ENCODE measurements at regions not wholly inside any gene's neighbourhood (a gene's known extent, or its start where the extent isn't known, plus 50 kb on each side); places are given as distances from the start of the nearest gene placed in this dataset.
"Not testable (repeated sequence)": the region's sequence is repeated elsewhere in the genome, so short reads cannot be mapped to it uniquely, and the experiment has no call there.

- DNase-seq = not testable (repeated sequence)
Observed at GRCh38 chr4:12431259-12431658, 1002.6 kb upstream of the HS3ST1 start.

- no peak for DNase-seq
Observed at GRCh38 chr4:12421364-12421763, 992.7 kb upstream of the HS3ST1 start.

- no peak for DNase-seq
Observed at GRCh38 chr4:12416755-12417154, 988.1 kb upstream of the HS3ST1 start.

- DNase-seq = no peak
Observed at GRCh38 chr4:12414181-12414812, 985.6 kb upstream of the HS3ST1 start.

- no peak for DNase-seq
Observed at GRCh38 chr4:12411072-12411471, 982.4 kb upstream of the HS3ST1 start.

- no peak for DNase-seq
Observed at GRCh38 chr4:12409507-12410190, 981.0 kb upstream of the HS3ST1 start.

- DNase-seq = no peak
Observed at GRCh38 chr4:12408364-12408763, 979.7 kb upstream of the HS3ST1 start.

- no peak for DNase-seq
Observed at GRCh38 chr4:12403175-12403574, 974.5 kb upstream of the HS3ST1 start.

GRCh38 chr4:12399781-12400180, 971.1 kb upstream of the HS3ST1 start:
- DNase-seq = no peak

- no peak for DNase-seq
Observed at GRCh38 chr4:12393631-12394262, 965.1 kb upstream of the HS3ST1 start.

GRCh38 chr4:12389604-12390003, 960.9 kb upstream of the HS3ST1 start:
- DNase-seq = no peak

GRCh38 chr4:12382567-12382966, 953.9 kb upstream of the HS3ST1 start:
- no peak for DNase-seq

- DNase-seq = no peak
Observed at GRCh38 chr4:12379191-12379590, 950.5 kb upstream of the HS3ST1 start.

- DNase-seq = no peak
Observed at GRCh38 chr4:12375805-12376204, 947.1 kb upstream of the HS3ST1 start.

- not testable (repeated sequence) for DNase-seq
Observed at GRCh38 chr4:12365869-12366268, 937.2 kb upstream of the HS3ST1 start.

GRCh38 chr4:12360391-12360790, 931.7 kb upstream of the HS3ST1 start:
- DNase-seq = no peak

- DNase-seq = no peak
Observed at GRCh38 chr4:12359420-12359819, 930.7 kb upstream of the HS3ST1 start.

GRCh38 chr4:12333083-12333482, 904.4 kb upstream of the HS3ST1 start:
- not testable (repeated sequence) for DNase-seq

- no peak for DNase-seq
Observed at GRCh38 chr4:12324965-12325364, 896.3 kb upstream of the HS3ST1 start.

- no peak for DNase-seq
Observed at GRCh38 chr4:12319765-12320164, 891.1 kb upstream of the HS3ST1 start.

GRCh38 chr4:12304905-12305304, 876.2 kb upstream of the HS3ST1 start:
- no peak for DNase-seq

- no peak for DNase-seq
Observed at GRCh38 chr4:12296366-12296765, 867.7 kb upstream of the HS3ST1 start.

- DNase-seq = no peak
Observed at GRCh38 chr4:12293906-12294525, 865.3 kb upstream of the HS3ST1 start.

- no peak for DNase-seq
Observed at GRCh38 chr4:12286351-12286750, 857.7 kb upstream of the HS3ST1 start.
